GM18508 (cell line): ENCODE measurements at regions not wholly inside any gene's neighbourhood (a gene's known extent, or its start where the extent isn't known, plus 50 kb on each side); places are given as distances from the start of the nearest gene placed in this dataset.

ENCODE experiments used
- ATAC-seq: cut with Tn5 transposase; IDR thresholded peaks from one replicate; pipeline ENCODE4 v1.9.1; 2021; ENCODE audit warnings: moderate number of reproducible peaks; ENCODE audit not compliant: insufficient read depth, unreplicated experiment

DNA sequence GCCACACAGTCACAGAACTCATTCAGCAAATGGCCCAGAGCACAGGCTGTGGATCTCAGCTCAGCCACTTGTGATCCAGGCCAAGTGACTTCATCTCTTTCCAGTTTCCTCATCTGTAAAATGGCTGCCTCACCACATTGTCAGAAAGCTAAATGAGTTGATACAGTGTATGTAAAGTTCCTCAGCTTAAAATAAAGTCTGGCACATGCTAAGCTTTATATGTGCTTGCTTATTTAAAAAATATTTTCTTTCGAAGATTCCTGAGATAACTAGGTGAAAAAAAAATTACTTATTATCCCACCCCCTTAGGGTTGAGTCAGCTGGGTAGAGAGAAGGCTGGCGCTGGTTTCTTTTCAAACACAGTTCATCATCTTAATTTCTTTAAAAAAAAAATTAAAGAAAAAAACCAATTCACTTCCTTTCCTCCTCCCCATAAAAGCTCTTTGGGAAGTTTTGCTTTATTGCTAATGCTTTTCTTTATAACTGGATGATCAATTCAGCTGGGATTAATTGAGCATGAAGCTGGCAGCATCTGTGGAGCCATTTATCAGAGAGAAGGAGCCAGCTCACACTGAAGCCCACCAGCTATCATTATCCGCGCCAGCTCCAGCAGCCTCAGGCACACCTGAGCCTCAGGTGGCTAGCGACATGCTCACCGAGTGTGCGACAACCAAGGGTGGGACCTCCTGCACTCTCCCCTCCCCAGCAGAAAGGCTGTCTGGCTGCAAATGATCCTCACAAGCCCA lies 354.9 kb downstream of the FOXO1 start:
- no peak for ATAC-seq

DNA sequence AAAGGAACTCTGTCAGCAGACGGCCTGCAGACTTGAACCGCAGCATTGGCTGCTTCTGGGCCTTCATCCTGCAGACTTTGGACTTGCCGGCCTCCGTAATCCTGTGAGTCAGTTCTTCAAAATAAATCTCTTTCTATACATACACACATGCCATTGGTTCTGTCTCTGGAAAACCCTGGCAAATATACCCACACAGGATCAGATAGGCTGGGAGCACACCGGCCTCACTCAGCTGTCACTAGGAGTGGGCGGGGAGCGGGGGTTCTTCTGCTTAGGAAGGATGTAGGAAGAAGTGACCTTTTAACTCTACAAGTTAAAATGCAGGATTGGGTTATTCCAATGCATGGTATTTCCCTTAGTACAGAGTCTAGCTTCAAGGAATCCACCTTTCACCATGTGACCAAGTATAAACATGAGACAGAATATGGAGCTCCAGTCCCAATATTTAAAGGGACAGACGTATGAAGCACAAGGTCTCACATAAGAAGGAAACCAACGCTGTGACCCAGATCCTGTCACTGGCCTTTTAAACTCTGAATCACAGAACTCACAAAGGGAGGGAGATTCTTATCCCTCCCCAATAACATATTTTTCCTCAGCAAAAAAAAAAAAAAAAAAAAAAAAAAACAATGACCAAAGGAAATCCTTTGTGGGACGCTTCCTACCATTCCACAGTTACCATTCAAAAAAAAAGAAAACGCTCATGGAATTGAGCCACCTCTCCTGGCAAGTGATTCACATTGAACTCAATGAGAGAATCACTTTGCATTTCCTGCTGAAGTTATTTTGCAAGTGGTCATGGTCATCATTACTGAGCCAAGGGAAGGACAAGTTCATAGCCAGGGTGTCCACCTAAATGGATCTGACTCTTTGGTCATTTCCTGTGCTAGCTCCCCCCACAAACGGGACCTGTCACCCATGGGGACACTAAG lies 352.9 kb downstream of the FOXO1 start:
- no peak for ATAC-seq

DNA sequence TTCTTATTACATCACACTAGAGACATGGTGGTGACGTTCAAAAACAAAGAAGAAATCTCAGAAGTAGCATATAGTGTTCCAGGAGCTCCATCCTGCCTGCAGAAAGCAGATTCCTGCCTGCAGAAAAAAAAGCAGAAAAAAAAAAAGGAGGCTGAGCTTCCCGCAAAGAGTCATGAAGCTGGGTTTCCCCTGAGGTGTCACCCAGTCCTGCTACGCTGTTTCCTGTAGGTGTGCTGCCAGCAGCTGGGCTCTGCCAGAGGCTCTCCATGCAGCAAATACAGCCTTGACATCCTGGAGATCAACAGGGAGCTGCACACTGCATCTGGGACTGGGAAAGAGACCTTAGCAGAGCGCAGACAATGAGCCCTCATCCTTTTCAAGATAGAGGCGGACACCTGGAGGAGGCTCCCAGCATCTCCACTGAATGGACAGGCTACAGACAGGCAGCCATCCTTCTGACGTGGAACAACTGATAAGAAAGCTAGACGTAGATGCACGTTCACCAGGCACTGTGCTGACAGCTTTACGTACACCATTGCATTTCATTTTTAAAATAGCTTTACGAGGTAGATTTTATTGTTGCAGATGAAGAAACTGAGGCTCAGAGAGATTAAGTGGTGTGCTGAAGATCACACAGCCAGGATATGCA lies 350.9 kb downstream of the FOXO1 start:
- no peak for ATAC-seq

DNA sequence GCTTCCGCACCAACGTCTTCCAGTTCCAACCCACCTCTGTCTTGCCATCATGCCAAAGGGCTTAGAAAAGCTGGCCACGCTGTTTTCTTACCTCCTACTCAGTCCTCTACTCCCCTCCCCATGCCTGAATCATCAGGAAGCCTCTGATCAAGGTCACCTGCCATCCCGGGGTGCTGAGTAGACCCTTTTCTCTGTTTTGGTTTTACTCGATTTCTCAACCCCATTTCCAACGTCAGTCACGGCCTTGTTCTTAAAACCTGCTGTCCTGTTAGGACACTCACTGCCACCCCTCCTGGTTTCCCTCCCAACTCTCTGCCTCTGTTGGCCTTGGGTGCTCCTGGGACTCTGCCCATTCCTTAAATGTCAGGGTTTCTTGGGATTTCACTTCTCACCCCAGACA lies 350.1 kb downstream of the FOXO1 start:
- ATAC-seq = no peak

DNA sequence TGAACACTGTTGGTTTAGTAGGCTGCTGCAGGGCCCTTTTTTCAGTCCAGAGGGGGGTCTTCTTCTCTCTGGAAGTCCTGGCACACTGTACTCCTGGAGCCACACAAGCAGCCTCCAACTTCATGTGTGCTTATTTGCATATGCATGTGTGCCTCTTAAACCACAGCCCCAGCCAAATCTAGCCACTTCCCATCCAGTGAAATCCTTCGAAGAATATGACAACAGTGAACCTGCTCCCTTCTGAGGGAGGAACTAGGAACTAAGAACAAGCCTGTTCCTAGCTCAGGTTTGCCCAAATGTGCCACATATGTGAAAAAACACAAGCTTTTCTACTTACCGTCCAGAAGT lies 348.5 kb downstream of the FOXO1 start:
- no peak for ATAC-seq

DNA sequence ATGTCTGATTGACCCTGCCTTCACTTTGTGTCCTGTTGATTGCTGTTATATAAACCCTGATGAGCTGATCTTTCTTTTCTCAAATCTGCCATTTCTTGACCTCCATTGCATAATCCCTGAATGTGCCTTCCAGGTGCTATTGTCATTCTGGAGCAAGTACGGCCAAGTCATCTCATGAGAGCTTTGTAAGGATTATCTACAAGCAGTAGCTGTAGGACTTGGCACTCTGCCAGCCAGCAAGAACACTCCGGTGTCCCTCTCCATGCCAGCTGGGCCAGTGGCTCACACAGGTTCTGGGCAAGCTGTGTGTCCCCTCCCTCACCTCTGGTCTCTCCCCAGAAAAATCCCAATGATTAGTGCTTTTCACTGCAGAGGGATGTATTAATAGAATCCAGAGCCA lies 348.1 kb downstream of the FOXO1 start:
- no peak for ATAC-seq

DNA sequence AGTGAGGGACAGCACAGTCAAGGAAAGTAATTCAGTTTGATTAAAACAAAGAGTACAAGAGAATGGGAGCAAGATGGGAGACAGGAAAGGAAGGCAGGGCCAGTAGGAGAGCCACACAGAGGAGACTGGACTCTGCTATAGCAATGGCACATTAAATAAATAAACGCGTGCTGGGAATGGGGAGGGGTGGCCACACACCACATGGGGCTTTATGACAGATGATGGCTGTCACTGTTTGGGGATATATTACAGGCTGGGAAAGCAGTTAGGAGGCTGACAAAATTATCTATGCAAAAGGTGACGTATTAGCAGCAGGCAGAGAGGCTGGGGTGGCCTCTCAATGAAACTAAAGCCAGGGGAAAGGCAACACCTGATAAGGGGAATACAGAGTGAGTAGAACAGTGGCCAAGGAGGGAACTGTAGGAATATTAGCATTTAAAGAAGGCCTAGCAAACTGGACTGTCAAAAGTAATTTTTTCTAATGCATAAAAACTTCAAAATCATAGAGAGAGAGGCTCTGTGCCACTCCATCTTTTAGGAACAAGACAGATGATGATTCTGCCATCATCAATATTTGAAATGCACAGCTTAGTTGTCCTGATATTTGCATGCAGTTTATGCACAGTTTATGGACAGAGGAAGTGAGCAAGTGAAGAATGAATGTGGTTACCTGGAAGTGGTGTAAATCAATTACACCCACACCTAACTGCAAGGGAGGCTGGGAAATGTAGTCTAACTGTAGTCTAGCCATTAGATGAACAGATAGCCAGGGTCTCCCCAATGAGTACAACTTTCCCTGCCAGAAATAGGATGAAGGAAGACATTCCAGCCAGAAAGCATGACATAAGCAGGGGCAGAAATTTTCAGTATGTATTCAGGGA lies 346.5 kb downstream of the FOXO1 start:
- no peak for ATAC-seq

DNA sequence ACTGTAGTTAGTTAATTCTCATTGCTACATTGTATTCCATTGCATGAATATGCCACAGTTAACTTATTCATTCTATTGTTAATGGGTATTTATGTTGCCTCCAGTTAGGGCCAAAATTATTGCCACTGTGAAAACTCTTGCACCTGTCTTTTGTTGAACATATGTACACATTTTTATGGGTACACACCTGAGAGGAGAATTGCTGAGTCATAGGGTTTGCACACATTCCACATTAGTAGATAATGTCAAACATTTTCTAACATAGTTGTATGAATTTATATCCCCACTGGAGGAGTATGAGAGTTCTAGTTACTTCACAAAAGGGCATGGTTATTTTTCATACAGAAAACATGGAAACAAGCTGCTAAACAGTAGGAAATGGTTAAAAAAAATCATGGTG lies 338.4 kb downstream of the FOXO1 start:
- ATAC-seq = no peak

DNA sequence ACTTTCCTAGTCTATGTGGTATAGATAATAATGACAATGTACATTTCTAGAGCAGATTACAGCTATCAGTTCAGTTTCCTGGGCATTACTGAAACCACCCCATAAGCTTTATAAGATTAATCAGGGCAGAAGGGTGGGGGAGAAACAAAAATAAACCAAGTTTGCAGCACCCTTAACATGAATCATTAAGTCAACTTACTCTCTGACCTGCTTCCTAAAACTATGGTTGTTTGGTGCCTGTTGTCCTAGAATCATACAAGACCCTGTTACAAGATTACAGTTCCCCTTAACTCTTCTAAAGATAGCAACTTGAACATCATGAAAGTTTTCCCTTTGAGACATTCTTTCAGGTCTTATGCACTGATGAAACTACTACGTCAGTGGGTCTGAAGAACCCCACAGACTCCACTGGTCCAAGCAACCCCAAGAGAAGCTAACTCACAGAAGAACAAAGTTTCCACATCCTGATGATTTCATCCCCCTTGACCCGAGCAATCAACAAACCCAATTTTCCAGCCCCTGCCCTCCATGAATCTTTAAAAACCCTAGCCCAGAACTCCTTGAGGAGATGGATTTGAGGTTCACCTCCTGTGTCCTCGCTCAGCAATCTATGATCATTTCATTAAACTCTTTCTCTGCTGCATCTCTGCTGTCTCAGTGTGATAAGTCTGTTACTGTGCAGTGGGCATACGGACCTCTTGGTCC lies 336.5 kb downstream of the FOXO1 start:
- no peak for ATAC-seq

DNA sequence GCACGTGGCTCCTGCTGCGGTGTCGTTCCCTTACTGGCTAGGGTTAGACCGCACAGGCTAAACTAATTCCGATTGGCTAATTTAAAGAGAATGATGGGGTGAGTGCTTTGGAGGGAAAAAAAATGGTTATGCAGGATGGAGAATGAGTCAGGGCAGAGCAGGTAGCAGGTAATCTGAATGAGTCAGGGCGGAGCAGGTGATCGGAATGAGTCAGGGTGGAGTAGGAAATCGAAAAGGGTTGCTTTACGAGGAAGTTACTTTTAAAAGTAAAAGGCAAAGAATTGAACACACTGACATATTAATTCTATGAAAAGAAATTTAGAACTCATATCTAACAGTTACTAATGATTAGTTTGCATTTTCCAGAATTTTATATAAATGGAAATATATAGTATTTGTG lies 335.5 kb downstream of the FOXO1 start:
- ATAC-seq = no peak

DNA sequence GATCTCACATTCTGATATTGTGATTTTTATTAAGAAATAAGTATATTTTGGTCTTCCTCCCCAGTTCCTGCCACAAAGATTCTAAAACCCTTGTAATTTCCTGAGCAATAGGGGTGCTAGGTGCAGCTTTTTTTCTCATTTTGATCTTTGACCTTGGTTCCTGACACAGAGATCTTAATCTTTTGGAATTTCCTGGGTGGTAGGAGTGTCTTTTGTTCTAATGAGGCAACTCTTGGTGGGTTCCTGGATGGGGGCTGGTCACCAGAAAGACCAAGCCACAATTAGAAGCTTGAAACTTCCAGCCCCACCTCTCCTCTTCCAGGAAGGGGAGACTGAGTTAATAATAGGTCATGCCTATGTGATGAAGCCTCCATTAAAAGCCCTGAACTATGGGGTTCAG lies 334.6 kb downstream of the FOXO1 start:
- ATAC-seq = no peak

DNA sequence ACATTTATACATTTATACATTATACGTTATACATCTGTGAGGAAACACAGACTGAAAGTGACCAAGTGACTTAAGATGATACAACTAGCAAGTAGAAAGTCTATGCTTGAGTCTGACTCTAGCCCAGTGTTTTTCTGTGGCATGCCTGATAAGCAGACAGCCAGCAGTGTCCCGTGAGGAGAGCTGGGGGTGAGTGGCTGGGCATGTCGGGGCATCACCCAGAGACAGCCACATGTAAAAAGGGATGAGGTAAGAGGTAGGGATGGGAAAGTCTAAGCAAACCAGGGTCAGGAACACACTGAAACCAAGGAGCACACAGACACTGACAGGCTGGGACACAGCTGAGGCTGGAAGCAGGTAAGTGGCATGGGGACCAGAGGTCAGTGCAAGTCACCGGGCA lies 333.2 kb downstream of the FOXO1 start:
- ATAC-seq = no peak

DNA sequence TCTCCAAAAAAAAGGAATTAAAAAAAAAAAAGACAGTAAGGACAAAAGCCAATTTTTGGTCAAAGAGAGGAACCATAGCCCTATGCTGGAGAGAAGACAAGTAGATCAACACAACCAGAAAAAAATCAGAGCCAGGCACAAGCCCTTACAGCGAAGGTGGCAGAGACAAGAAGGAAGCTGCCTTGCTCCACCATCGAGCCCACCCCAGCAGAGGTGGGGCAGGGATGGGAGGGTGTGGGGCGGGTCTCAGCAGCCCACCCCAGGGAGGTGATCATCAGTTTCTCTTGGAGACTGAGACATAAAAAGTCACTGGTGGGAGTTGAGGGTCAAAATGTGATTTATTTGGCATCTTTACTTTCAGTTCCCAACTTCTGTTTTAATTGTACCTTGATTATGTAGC lies 332.4 kb downstream of the FOXO1 start:
- no peak for ATAC-seq

DNA sequence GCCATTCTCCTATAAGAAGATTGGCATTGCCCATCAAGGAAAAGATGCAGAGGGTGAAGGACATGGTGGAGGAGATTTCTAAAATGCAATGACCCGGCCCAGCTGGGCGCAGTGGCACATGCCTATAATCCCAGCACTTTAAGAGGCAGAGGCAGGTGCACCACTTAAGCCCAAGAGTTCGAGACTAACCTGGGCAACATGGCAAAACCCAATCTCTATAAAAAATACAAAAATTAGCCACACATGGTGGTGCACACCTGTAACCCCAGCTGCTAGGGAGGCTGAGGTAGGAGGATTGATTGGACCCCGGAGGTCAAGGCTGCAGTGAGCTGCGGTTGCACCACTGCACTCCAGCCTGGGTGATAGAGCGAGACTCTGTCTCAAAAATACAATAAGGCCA lies 331.8 kb downstream of the FOXO1 start:
- ATAC-seq = no peak

DNA sequence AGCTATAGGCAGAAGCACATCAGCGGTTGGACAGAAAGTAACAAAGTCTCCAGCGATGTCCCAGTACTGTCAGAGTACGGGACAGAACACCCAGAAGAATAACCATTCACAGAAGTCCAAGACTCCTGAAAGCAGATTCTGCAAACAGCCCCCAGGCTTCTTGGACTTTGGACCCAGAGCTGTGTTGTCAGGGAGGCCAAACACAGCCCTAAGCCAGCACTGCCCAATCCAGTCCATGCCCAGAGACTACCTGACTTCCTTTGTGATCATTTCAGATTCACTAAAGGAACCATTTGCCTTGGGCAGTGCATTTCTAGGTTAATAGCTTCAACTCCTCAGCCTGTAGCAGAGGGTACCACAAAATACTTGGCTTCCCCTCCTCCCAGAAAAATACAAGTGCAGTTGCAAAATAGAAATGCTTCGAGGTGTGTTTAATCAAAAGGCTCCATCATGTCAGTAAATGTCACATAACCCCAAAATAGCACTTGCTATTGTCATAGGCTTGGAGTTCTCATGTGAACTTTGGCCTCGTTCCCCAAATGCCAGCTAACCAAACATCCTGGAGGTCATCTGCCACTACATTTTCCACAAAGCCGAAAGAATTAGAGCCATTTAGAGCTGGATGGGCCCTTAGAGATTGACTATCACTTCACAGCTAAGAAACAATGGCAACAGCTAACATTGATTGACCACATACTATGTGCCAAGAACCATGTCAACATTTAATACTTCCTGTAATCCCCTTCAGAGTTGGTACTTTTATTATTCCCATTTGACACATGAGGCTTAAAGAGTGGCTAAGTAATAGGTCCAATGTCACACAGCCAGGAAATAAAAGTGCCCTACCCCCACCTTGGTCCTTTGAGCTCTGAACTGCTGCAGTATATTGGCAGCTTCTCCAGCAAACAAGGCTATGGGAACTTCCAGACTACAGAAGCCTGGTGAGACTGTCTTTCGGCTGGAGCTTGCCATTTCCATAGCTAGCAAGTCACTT lies 329.9 kb downstream of the FOXO1 start:
- ATAC-seq = no peak

DNA sequence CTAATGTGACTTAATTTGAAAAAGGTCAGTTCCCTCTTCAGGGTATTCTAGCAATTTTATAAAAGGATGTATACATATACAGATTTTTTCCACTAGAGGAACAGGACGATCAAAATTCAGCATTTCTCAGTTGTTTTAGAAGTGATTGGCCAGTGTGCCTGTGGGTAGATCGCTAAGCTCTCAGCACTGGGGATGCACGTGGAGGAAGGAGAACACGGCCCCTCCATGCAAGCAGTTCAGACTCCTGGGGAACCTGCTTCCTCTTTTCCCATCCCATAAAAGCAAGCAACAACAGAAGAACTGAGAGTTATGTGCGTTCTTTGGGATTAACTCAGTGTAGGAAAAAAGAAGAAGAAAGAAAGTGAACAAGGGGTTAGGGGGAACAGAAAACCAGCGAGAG lies 328.8 kb downstream of the FOXO1 start:
- ATAC-seq = no peak

DNA sequence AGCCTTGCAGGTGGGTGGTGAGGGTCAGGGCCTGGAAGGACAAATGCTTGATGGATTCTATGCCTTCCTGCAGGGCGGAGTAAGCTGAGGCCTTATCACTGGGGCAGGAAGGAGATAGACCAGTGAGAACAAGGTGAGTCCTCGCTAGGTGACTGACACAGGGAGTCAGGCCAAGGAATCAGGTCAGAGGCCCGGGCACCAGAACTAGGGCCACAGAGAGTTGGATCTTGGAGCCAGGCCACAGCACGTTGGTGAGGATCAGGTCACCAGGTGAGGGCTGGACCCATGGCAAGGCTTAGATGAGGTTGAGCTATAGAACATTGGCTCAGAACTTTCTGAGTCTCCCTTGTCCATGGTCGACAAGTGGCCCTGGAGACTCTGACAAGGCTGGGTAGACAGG lies 328.2 kb downstream of the FOXO1 start:
- no peak for ATAC-seq

DNA sequence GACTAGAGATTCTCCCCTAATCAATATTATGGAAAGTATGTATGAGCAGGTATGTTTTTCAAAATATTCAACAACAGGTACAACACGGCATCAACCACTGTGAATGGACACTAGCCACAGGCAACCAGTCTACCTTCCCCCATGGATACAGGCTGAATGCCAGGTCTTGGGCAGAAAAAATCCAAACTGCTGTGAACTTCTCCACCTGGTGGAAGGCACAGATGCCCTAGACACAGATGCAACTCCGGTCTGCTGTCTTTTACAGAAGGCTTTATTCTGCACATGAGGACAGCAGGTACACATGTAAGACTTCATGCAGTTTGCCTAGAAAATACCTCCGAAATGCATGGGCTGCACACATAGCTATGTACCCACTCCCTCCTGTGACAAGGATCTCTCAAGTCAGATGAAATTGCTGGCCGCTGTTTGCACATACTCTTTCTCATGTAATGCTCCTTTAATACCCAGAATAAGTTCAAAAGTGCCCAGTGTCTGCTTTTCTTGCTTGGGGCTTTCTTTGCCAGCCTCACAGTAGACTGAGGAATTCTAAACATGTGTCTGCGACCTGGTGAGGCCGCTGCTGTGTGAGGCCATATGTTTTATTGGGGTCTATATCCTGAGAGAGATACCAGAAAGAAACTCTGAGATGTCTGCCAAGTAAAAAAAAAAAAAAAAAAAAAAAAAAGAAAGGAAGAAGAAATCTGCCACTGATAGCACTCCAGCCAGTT lies 325.9 kb downstream of the FOXO1 start:
- ATAC-seq = no peak
